Testis (tissue), 2 donors: ENCODE measurements at regions not wholly inside any gene's neighbourhood (a gene's known extent, or its start where the extent isn't known, plus 50 kb on each side); places are given as distances from the start of the nearest gene placed in this dataset.

Source experiments
- DNase-seq: peaks from one replicate; pipeline ENCODE4 v3.0.0-alpha.2; 2019
- H3K27ac ChIP-seq, 2 donors: fragments of 200-600 bp; sonication (generic); one replicate each; pipeline ENCODE4 v1.5.1; 2019
- H3K27me3 ChIP-seq: fragments of 200-600 bp; sonication (generic); one replicate; pipeline ENCODE4 v1.5.1; 2019
- H3K36me3 ChIP-seq: fragments of 200-600 bp; sonication (generic); one replicate; pipeline ENCODE4 v1.5.1; 2017; ENCODE audit warnings: low read depth; ENCODE audit errors: missing control alignments
- H3K4me1 ChIP-seq: fragments of 200-600 bp; sonication (generic); one replicate; pipeline ENCODE4 v1.5.1; 2019
- H3K4me3 ChIP-seq, 2 donors: fragments of 200-600 bp; sonication (generic); one replicate each; pipeline ENCODE4 v1.5.1; 2017 to 2019
- H3K9me3 ChIP-seq: fragments of 200-600 bp; sonication (generic); one replicate; pipeline ENCODE4 v1.5.1; 2017
- POLR2A ChIP-seq: fragments of 450-650 bp; IDR thresholded peaks from one replicate; pipeline ENCODE4 v1.6.1; 2017; ENCODE audit warnings: antibody characterized with exemption, mild to moderate bottlenecking, moderate library complexity
- WGBS, 2 donors: methylation state at CpG; one replicate each; pipeline ENCODE4 v1.1.5; 2018; 5-methylcytosine and 5-hydroxymethylcytosine counted together
- intact Hi-C: fragments of 100-400 bp; cut with DNase I; formaldehyde crosslinking; loops from one replicate; pipeline ENCODE4 v1.15.1; 2023; ENCODE audit warnings: low total_unique reads
- TF ChIP-seq, protein P1 (sequence below), 3 experiments: fragments of 450-650 bp in 2 of 3; fragments of 200-600 bp in 1 of 3; sonication (generic) in 1 of 3; IDR thresholded peaks; one replicate each; pipeline ENCODE4 v1.5.1; 2016 to 2019; ENCODE audit warnings: antibody characterized with exemption in 3 of 3, mild to moderate bottlenecking in 2 of 3, moderate library complexity in 1 of 3

DNA sequence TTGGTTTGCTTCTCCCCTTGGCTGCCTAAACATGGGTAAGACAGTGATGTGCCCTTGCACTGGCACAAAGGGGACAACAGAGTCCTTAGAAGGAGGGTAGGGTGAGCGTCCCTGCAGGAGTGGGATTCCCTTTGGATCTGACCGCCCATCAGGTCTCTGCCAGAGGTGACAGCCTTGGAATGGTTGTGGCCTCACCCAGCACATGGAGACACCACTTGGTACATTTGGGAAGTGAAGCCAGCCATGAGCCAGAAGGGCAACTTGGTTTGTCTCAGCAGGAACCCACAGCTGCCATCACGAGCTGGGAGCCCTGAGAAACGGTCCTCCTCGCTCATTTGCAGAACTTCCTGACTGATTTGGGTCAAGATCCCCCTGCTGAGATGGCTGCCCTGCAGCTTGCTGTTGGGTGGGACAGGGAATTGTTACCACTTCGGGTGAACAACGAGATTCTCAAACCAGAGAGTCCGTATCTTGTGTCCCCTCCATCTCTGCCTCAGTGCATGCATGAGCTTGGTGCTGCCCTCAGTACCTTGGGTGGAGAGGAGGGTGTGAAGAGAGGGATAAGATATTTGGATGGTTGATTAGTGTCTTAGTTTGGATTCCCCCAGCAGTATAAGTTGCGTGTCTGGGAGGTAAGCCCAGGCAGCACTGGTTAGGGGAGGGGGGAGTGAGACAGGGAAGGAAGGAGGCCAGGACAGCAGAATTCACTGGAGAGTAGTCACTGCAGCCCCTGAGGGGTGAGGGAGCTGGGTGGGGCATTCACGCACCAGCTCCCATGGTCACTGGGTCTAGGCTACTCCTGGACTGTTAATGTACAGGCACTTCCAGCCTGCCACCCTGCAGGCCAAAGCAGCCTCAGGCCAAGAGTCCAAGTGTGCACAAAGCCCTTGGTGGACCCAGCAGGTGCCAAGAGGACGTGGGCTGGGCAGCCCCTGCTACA is 168.8 kb upstream of the TOPAZ1 start:
- Histone ChIP-seq H3K27ac (no peak overlapping the region), H3K4me3 (no peak overlapping the region), H3K9me3 (no peaks in the 10 kb centered on the region), H3K36me3 (no peaks in the 10 kb centered on the region), H3K4me1 (no peaks in the 10 kb centered on the region), H3K27me3 (no peaks in the 10 kb centered on the region)
- 89 to 96% methylated on average over 10 to 11 of the region's 11 CpGs for WGBS, 2 donors
- no peak for DNase-seq
- intact Hi-C loops = no loop called here
- TF ChIP-seq, protein P1, sequence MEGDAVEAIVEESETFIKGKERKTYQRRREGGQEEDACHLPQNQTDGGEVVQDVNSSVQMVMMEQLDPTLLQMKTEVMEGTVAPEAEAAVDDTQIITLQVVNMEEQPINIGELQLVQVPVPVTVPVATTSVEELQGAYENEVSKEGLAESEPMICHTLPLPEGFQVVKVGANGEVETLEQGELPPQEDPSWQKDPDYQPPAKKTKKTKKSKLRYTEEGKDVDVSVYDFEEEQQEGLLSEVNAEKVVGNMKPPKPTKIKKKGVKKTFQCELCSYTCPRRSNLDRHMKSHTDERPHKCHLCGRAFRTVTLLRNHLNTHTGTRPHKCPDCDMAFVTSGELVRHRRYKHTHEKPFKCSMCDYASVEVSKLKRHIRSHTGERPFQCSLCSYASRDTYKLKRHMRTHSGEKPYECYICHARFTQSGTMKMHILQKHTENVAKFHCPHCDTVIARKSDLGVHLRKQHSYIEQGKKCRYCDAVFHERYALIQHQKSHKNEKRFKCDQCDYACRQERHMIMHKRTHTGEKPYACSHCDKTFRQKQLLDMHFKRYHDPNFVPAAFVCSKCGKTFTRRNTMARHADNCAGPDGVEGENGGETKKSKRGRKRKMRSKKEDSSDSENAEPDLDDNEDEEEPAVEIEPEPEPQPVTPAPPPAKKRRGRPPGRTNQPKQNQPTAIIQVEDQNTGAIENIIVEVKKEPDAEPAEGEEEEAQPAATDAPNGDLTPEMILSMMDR (IDR thresholded peaks at IDR 0.05) = no peak
- TF ChIP-seq POLR2A = no peak

DNA sequence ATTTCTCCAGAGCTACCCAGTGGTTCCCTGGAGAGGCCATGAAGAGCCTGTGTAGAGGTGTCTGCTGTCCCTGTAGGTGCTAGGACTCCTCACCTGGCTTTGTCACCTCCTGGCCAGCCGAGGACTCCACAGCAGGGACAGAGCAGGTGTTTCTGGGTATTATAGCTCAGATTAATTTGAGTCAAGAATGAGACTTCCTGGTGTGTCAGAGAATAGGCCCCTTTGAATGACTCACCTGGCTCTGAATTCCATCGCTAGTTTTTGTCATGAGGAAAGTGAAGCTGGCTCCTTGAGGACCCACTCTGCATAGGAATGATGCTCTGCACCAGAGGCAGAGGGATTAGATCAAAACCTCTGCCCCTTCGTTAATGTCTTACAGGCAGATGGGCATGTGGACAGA is 167.5 kb upstream of the TOPAZ1 start:
- H3K36me3 ChIP-seq = no peaks in the 10 kb centered on the region
- DNase-seq = no peak
- no peaks in the 10 kb centered on the region for H3K9me3 ChIP-seq
- no peak overlapping the region for H3K27ac ChIP-seq
- TF ChIP-seq, protein P1 (IDR thresholded peaks at IDR 0.05) = no peak
- no peak for TF ChIP-seq POLR2A
- H3K4me1 ChIP-seq = no peaks in the 10 kb centered on the region
- intact Hi-C loops = no loop called here
- 79 to 83% methylated on average over 3 of the region's 3 CpGs for WGBS, 2 donors
- H3K27me3 ChIP-seq = no peaks in the 10 kb centered on the region
- H3K4me3 ChIP-seq = no peak overlapping the region

DNA sequence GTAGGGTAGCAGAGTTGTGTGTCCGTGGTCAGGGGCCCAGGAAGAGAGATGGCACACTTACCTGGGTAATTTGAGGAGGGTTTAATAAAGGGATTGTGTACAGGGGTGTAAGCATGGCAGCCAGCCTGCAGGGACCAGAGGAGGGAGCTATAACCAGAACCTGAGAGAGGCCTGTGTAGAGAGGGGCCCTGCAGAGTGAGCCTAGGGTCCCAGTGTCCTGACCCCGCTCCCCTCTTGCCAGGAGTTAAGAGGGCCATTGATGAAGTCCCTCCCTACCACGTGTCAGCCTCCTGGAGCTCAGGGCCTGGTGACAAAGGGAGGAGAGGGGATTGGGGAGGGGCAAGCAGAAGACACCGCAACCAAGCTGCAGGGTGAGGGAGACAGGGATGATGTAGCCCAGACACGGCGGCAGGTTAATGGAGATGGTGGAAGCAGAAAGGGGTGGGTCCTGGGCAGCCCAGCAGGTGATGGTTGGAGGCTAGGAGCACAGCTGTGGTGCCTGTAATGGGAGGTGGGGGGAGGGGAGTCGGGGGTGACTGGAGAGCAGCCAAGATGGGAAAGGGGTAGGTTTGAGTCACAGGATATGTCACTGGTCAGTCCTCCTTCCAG is 165.4 kb upstream of the TOPAZ1 start:
- intact Hi-C loops = no loop called here
- H3K36me3 ChIP-seq = no peaks in the 10 kb centered on the region
- no peaks in the 10 kb centered on the region for H3K9me3 ChIP-seq
- no peak for TF ChIP-seq POLR2A
- TF ChIP-seq, protein P1 (IDR thresholded peaks at IDR 0.05) = no peak
- no peaks in the 10 kb centered on the region for H3K27me3 ChIP-seq
- DNase-seq = no peak
- H3K27ac ChIP-seq = no peak overlapping the region
- WGBS, 2 donors = 68 to 71% methylated on average over 7 of the region's 7 CpGs
- no peaks in the 10 kb centered on the region for H3K4me1 ChIP-seq
- no peak overlapping the region for H3K4me3 ChIP-seq

GRCh38 chr3:44077267-44077666 is 164.4 kb upstream of the TOPAZ1 start:
- Histone ChIP-seq H3K9me3 (no peaks in the 10 kb centered on the region), H3K4me1 (no peaks in the 10 kb centered on the region), H3K4me3 (no peak overlapping the region), H3K27me3 (no peaks in the 10 kb centered on the region), H3K36me3 (no peaks in the 10 kb centered on the region), H3K27ac (no peak overlapping the region)
- 67 to 71% methylated on average over 5 of the region's 5 CpGs for WGBS, 2 donors
- no peak for TF ChIP-seq POLR2A
- TF ChIP-seq, protein P1 (IDR thresholded peaks at IDR 0.05) = no peak
- DNase-seq = no peak
- intact Hi-C loops = no loop called here
